Stimulated activated naive CD4-positive, alpha-beta T cell (primary cell): ENCODE measurements at regions not wholly inside any gene's neighbourhood (a gene's known extent, or its start where the extent isn't known, plus 50 kb on each side); places are given as distances from the start of the nearest gene placed in this dataset.

Experiments used
- DNase-seq, 6 experiments: peaks; one replicate each; lab custom pipeline; 2025; lab: John Stamatoyannopoulos, UW

DNA sequence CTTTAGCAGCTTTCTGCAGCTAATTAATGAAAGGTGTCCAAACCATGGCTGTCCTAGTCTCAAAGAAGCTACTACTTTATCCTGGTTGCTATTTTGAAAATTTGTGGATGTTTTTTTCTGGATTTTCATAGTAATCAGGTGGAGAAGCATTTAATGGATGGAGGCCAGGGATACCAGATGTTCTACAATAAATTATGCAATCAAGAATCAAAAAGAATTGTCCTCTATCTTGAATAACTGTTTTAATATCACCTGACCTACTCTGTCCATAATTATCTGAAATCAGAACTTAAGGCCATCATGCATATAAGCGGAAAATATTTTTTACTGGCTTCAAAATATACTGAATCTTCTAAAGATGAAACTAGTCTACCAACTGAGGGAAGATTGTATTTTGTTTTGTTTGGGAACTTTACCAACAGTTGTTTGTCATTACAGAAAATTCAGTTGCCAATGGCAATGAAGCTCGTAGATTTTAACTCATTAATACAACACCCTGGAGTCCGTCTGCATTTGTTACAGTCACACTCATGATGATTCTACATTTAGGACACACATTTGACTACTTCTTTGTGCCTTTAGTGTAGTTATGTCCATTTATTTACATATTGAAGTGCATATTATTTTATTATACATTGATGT lies 762.3 kb upstream of the GRM7 start:
- DNase-seq = no peak

GRCh38 chr3:6099458-6100075 lies 761.3 kb upstream of the GRM7 start:
- DNase-seq = no peak

DNA sequence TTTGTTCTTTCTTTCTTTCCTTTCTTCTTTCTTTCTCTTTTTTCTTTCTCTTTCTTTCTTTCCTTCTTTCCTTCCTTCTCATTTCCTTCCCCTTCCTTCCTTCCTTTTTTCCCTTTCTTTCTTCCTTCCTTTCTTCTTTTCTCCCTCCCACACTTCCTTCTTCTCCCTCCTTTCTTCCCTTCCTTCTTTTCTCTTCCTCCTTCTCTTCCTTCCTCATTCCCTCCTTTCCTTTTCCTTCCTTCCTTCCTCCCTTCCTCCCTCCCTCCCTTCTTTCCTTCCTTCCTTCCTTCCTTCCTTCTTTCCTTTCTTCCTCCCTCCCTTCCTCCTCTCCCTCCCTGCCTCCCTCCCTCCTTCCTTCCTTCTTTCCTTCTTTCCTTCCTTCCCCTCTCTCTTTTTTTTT lies 755.7 kb upstream of the GRM7 start:
- no peak for DNase-seq

DNA sequence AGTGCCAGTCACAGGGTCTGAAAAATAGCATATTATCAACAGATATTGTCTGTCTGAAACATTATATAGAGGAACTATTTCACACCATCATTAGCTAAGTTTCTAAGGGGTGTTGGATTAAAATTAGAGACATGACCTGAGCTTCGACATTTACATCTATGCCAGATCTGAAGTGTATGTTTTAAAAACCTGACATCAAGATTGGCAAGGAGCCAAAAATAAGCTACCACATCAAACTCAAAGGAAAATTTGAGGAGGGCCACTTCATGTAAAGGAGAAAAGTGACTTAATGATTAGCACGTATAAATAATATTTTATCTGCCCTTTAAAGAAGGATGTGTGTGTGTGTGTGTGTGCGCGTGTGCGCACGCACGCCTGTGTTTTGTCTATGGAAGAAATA lies 752.0 kb upstream of the GRM7 start:
- no peak for DNase-seq

DNA sequence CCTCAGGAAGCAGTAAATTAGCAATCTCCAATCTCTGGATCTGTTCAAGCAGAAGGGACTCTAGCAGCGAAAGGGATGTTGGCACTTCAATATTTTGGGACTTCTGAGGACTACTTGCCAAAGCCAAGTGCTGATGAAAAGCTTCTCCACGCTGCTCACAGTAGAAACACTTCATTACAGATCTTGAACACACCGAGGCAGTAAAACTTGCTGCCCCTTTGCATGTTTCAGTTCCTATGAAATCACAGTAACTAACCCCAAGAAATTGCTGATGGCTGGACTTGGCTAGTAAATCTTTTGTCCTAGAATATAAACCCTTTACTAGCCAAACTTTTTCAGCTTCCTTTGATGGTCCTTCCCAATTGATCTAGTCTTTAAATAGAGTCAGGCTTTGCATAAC lies 750.5 kb upstream of the GRM7 start:
- DNase-seq = no peak

GRCh38 chr3:6112546-6112945 lies 748.4 kb upstream of the GRM7 start:
- no peak for DNase-seq

- no peak for DNase-seq
These were observed 747.6 kb upstream of the GRM7 start for GRCh38 chr3:6113338-6113737.

DNA sequence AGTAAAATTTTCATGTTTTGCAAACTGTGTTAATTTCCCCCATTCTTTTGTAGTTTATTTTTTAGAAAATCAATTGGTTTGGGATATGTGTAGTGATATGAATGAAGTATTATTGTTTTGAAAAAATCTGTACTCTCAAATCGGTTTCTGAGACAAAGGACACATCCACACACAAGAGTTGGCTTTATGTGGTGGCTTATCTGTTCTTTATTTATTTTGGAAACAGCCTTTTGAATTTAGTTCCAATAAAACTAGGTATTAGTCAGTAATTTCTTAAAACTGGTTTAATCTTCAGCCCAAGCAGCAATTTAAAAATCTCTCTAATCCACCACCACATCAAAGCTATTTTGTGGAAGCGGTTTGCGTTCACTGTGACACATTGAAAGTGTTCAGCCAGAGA lies 741.5 kb upstream of the GRM7 start:
- no peak for DNase-seq

DNA sequence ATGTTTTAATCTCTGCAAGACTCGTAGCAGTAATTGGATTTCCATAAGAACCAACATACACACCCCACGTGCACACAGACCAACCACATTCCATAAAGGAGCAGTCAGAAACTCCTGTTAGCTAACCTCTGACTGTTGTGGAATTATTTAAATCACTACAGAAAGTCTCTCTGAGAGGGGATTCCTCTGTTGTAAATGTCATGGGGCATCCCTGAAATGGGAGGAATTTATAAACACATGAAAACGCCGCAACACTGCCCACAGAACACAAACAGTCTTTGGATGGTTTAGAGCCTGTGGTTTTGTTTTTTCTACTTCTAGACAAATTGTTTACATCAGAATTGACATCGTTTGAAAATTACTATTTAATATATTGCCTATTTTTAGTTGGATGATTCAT lies 740.1 kb upstream of the GRM7 start:
- no peak for DNase-seq

GRCh38 chr3:6124875-6125274 lies 736.0 kb upstream of the GRM7 start:
- DNase-seq = no peak

DNA sequence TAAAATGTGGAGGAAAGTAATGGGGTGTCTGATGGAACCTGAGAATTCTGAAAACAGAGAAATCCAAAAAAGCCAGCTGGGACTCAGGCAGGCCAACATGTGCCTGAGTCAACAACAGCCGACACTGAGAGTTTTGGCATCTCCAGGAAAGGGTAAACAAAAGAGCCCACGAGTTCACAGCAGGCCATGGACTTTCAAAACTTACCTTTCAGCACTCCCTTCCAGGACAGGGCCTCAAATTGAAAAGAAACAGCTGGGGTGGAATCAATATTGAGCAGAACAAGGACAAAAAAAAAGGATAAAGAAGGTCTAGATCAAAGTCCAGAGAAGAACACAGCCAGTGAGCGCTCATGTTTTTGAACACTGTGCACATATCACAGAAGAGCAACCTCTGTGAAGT lies 735.4 kb upstream of the GRM7 start:
- DNase-seq = no peak

DNA sequence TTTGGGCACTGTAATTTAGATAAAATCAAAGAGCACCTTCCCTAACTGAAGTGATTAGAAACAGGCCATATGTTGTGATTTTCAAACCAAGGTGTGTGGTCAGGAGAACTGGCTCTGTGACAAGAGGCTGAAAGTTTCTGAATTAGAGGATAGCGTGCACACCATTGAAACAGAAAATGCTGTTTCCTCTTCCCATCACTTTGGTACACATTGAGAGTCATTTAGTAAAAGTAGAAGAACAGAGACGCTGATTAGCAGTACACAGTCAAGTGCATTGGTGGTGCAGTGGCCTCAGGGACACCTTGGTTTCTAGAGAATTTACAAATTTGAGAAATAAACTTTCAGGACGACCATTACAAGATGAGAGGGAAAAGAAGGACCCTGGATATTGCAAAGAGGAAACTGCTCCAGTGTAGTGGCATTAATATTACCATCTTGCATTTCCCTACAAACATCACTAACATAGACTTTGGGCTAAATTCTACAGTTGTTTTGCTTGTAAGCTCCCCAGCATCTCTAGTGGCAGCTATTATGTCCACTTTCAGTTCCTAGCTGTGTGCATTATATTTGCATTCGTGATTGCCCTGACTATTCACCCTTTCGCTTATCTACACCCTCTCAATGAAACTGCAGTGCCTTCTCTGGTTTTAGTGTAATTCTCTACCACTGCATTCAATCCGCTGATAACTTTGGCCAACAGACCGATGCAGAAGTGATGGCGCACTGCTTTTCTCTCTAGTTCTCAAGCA lies 728.1 kb upstream of the GRM7 start:
- DNase-seq = no peak

GRCh38 chr3:6142707-6143106 lies 718.2 kb upstream of the GRM7 start:
- no peak for DNase-seq

- no peak for DNase-seq
These were observed 713.0 kb upstream of the GRM7 start for GRCh38 chr3:6147883-6148282.

- no peak for DNase-seq
These were observed 705.1 kb upstream of the GRM7 start for GRCh38 chr3:6155650-6156338.

- DNase-seq = no peak
These were observed 695.0 kb upstream of the GRM7 start for GRCh38 chr3:6165951-6166350.

- DNase-seq = no peak
These were observed 692.7 kb upstream of the GRM7 start for GRCh38 chr3:6168256-6168655.

DNA sequence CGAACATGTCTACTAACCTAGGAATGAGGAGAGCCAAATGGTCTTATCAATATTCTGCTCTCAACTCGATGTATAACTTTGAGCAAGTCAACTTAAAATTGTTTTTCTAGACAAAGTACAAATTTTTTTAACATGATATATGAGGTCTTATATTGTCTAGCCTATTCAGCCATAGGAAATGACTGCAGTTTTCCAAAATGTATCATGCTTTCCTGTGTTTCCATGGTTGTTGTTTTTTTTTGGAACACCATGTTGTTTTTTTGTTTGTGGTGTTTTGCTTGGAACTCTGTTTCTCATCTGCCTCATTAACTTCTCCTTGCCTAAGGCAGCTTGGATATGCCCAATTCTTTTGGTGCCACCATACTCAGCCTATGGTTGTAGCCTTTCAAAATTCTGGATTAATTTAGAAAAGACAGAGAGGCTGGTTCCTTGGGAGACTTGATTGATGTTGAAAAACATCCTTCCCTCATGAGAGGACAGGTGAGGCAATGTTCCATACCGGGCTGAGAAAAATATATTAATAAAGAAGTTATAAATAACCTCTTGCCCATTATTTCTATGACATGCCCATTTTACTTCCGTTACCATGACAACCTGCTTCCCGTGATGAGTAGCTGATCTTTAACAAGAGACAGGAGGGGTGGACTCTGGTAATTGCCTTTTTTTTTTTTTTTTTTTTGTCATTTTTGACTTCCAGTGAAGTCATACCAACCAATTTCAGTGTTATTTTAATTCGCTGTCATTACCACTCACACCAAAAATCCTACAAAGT lies 687.9 kb upstream of the GRM7 start:
- no peak for DNase-seq

GRCh38 chr3:6177417-6177816 lies 683.5 kb upstream of the GRM7 start:
- DNase-seq = no peak

- DNase-seq = no peak
These were observed 681.2 kb upstream of the GRM7 start for GRCh38 chr3:6179761-6180160.

DNA sequence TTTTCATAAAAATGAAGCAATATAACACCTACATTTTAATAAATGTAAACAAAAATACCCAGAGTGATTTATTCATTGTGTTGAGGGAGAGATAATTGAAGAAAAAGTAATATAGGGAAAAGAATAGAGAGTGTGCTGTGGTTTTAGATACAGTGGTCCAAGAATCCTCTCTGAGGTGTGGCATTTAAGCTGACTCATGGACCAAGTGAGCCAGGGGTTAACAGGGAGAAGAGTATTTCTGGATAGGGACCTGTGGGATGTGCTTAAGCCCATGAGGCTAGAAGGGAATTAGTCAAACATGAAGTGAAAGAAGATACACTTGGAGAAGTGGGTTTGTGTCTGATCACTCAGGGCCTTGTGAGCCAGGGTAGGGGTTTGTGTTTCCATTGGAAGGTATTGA lies 680.7 kb upstream of the GRM7 start:
- DNase-seq = no peak

DNA sequence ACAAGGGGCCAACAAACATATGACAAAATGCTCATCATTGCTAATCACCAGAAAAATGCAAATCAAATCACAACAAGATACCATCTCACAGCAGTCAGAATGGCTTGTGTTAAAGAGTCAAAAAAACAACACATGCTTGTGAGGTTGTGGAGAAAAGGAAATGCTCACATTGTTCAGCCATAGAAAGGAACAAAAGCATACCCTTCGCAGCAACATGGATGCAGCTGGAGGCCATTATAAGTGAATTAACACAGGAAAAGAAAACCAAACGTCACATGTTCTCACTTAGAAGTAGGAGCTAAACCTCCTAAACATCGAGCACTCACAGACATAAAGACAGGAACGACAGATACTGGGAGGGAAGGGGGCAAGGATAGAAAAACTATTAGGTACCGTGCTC lies 678.4 kb upstream of the GRM7 start:
- DNase-seq = no peak
